HepG2 (cell line): ENCODE measurements at regions not wholly inside any gene's neighbourhood (a gene's known extent, or its start where the extent isn't known, plus 50 kb on each side); places are given as distances from the start of the nearest gene placed in this dataset.

Experiments
- ATAC-seq: fragments of 200-7000 bp; cut with Tn5 transposase; 3 replicates; pipeline ENCODE4 v1.9.1; 2020; ENCODE audit warnings: mild to moderate bottlenecking, moderate library complexity
- BruUV-seq: library from RNA; stranded (reverse); fragments of 400-500 nt; replicated peaks from 2 replicates; lab custom pipeline; 2021; lab: Mats Ljungman, UMichigan
- CTCF ChIA-PET: fragments of 300-600 bp; formaldehyde crosslinking; extraction: SDS; loops from one replicate; lab custom pipeline; 2021; ENCODE audit warnings: low total read pairs, inconsistent platforms, low intra/inter-chr PET ratio; lab: Yijun Ruan, JAX
- POLR2A ChIA-PET: fragments of 350-600 bp; sonication (Branson Sonifier 250); formaldehyde crosslinking; loops from one replicate; lab custom pipeline; 2020; ENCODE audit warnings: antibody characterized with exemption, inconsistent platforms; lab: Yijun Ruan, JAX
- DNase-seq: peaks from one replicate; pipeline ENCODE4 v3.0.0-alpha.2; 2015; ENCODE audit warnings: low spot score
- FAIRE-seq: peaks from 3 replicates; lab custom pipeline; 2011; peaks lifted over from hg19 to GRCh38; lab: Jason Lieb, UNC
- H2AFZ ChIP-seq: one replicate; pipeline ENCODE4 v1.6.1; 2011; ENCODE audit warnings: low read length, inconsistent platforms
- H3K27ac ChIP-seq: fragments of 300-600 bp; 3 replicates; pipeline ENCODE4 v1.8.0; 2011; ENCODE audit warnings: mixed run types, mild to moderate bottlenecking, mixed read lengths, low read length, inconsistent platforms; ENCODE audit not compliant: insufficient read depth; ENCODE audit errors: extremely low read length
- H3K27me3 ChIP-seq, 2 experiments: fragments of 200-600 bp in 1 of 2; 2 replicates in 1 of 2; 3 replicates in 1 of 2; pipeline versions ENCODE4 v1.6.0 to v1.8.0; 2011; ENCODE audit warnings: low read length in 2 of 2, mild to moderate bottlenecking in 2 of 2, moderate library complexity in 2 of 2, inconsistent platforms in 1 of 2; ENCODE audit not compliant: insufficient read depth in 2 of 2, control insufficient read depth in 1 of 2
- H3K36me3 ChIP-seq, 2 experiments: fragments of 200-600 bp in 1 of 2; replicated peaks in 1 of 2; 2 replicates in 1 of 2; 3 replicates in 1 of 2; pipeline versions ENCODE4 v1.5.1 to v1.8.0; 2011; ENCODE audit warnings: low read length in 2 of 2, inconsistent platforms in 1 of 2; ENCODE audit not compliant: insufficient read depth in 2 of 2, control insufficient read depth in 1 of 2
- H3K4me1 ChIP-seq: 2 replicates; pipeline ENCODE4 v1.5.1; 2012; ENCODE audit warnings: low read length, inconsistent platforms; ENCODE audit not compliant: insufficient read depth
- H3K4me2 ChIP-seq: 2 replicates; pipeline ENCODE4 v1.6.0; 2011; ENCODE audit warnings: low read depth, low read length, inconsistent platforms
- H3K4me3 ChIP-seq, 3 experiments: fragments of 200-600 bp in 1 of 3; sonication (generic), shearing (Covaris generic) in 1 of 3; replicated peaks in 1 of 3; 2 replicates each; pipeline ENCODE4 v1.5.1; 2011 to 2016; ENCODE audit warnings: low read length in 3 of 3, inconsistent platforms in 2 of 3, low read depth in 2 of 3, mild to moderate bottlenecking in 2 of 3, control low read depth in 1 of 3, mixed read lengths in 1 of 3; ENCODE audit not compliant: insufficient read depth in 1 of 3
- H3K79me2 ChIP-seq: one replicate; pipeline ENCODE4 v1.6.1; 2011; ENCODE audit warnings: low read length, inconsistent platforms; ENCODE audit not compliant: insufficient read depth
- H3K9ac ChIP-seq: 2 replicates; pipeline ENCODE4 v1.6.0; 2011; ENCODE audit warnings: mild to moderate bottlenecking, low read depth, low read length, inconsistent platforms; ENCODE audit not compliant: insufficient read depth
- H3K9me3 ChIP-seq: 2 replicates; pipeline ENCODE4 v1.5.1; 2012; ENCODE audit warnings: mild to moderate bottlenecking, low read length
- H4K20me1 ChIP-seq: 2 replicates; pipeline ENCODE4 v1.6.0; 2011; ENCODE audit warnings: inconsistent platforms, mild to moderate bottlenecking, low read length, moderate library complexity; ENCODE audit not compliant: insufficient read depth
- ATF7 ChIP-seq, 2 experiments: fragments of 450-650 bp in 1 of 2; sonication (generic) in 1 of 2; formaldehyde crosslinking in 1 of 2; IDR thresholded peaks; 2 replicates each; pipeline versions ENCODE4 v1.4.0 to v1.6.1; 2016 to 2020; ENCODE audit warnings: antibody characterized with exemption in 1 of 2, mild to moderate bottlenecking in 1 of 2, missing genetic modification reagents in 1 of 2
- GZF1 ChIP-seq: sonication (generic); formaldehyde crosslinking; IDR thresholded peaks from 2 replicates; pipeline ENCODE4 v1.5.1; 2020; ENCODE audit warnings: mild to moderate bottlenecking, missing genetic modification reagents
- ISX ChIP-seq: sonication (generic); formaldehyde crosslinking; conservative IDR thresholded peaks from 2 replicates; pipeline ENCODE4 v1.5.0; 2020; ENCODE audit warnings: missing genetic modification reagents
- JUN ChIP-seq: sonication (generic); formaldehyde crosslinking; IDR thresholded peaks from 2 replicates; pipeline ENCODE4 v1.4.0; 2020; ENCODE audit warnings: mild to moderate bottlenecking, missing genetic modification reagents
- MIXL1 ChIP-seq: IDR thresholded peaks from 2 replicates; pipeline ENCODE4 v1.6.1; 2016
- RBM22 ChIP-seq: fragments of 200-400 bp; formaldehyde crosslinking; optimal IDR thresholded peaks from 2 replicates; pipeline ENCODE3; 2017; ENCODE audit warnings: mild to moderate bottlenecking, low read length, moderate library complexity
- REXO4 ChIP-seq: sonication (generic); formaldehyde crosslinking; IDR thresholded peaks from 2 replicates; pipeline ENCODE4 v1.8.0; 2022; ENCODE audit warnings: missing genetic modification reagents, mild to moderate bottlenecking, borderline replicate concordance
- RFX3 ChIP-seq: IDR thresholded peaks from 2 replicates; pipeline ENCODE4 v1.6.1; 2016; ENCODE audit warnings: missing biosample characterization, missing genetic modification reagents
- TBX3 ChIP-seq: fragments of 450-650 bp; IDR thresholded peaks from 2 replicates; pipeline ENCODE4 v1.6.1; 2017; ENCODE audit warnings: antibody characterized with exemption, mild to moderate bottlenecking, inconsistent platforms, borderline replicate concordance
- ZBTB44 ChIP-seq: sonication (generic); formaldehyde crosslinking; IDR thresholded peaks from 2 replicates; pipeline ENCODE4 v1.4.0; 2020; ENCODE audit warnings: missing genetic modification reagents
- ZFP37 ChIP-seq: sonication (generic); formaldehyde crosslinking; IDR thresholded peaks from 2 replicates; pipeline ENCODE4 v1.4.0; 2020; ENCODE audit warnings: missing genetic modification reagents, borderline replicate concordance
- ZNF224 ChIP-seq: sonication (generic); formaldehyde crosslinking; IDR thresholded peaks from 2 replicates; pipeline ENCODE4 v1.5.0; 2020; ENCODE audit warnings: mild to moderate bottlenecking, missing genetic modification reagents
- ZNF263 ChIP-seq: sonication (generic); formaldehyde crosslinking; IDR thresholded peaks from 2 replicates; pipeline ENCODE4 v1.4.0; 2020; ENCODE audit warnings: missing genetic modification reagents
- ZNF546 ChIP-seq: sonication (generic); formaldehyde crosslinking; conservative IDR thresholded peaks from 2 replicates; pipeline ENCODE4 v1.8.1; 2023; ENCODE audit warnings: mild to moderate bottlenecking, missing genetic modification reagents
- ZNF549 ChIP-seq: sonication (generic); formaldehyde crosslinking; IDR thresholded peaks from 2 replicates; pipeline ENCODE4 v1.5.0; 2020; ENCODE audit warnings: missing genetic modification reagents
- WGBS: methylation state at CpG from one replicate; pipeline ENCODE4 v1.1.6; 2017; ENCODE audit warnings: low lambda C conversion rate; 5-methylcytosine and 5-hydroxymethylcytosine counted together
- in situ Hi-C: cut with HindIII; loops from 2 replicates; pipeline ENCODE4 v1.10.0; 2017; ENCODE audit warnings: low pct_unique_long_range_greater_than_20kb; ENCODE audit not compliant: extremely low pct_ligation_motif_present
- intact Hi-C: fragments of 100-400 bp; cut with micrococcal nuclease; formaldehyde crosslinking; loops from one replicate; pipeline ENCODE4 v1.10.0; 2022; ENCODE audit not compliant: unreplicated experiment
- TF ChIP-seq, protein P1 (sequence below): IDR thresholded peaks from 2 replicates; pipeline ENCODE4 v1.6.1; 2016; ENCODE audit warnings: missing compliant biosample characterization, missing genetic modification reagents, borderline replicate concordance
- TF ChIP-seq, protein P2 (sequence below): sonication (generic); formaldehyde crosslinking; IDR thresholded peaks from 2 replicates; pipeline ENCODE4 v1.9.0; 2021; ENCODE audit warnings: missing genetic modification reagents, mild to moderate bottlenecking, borderline replicate concordance

DNA sequence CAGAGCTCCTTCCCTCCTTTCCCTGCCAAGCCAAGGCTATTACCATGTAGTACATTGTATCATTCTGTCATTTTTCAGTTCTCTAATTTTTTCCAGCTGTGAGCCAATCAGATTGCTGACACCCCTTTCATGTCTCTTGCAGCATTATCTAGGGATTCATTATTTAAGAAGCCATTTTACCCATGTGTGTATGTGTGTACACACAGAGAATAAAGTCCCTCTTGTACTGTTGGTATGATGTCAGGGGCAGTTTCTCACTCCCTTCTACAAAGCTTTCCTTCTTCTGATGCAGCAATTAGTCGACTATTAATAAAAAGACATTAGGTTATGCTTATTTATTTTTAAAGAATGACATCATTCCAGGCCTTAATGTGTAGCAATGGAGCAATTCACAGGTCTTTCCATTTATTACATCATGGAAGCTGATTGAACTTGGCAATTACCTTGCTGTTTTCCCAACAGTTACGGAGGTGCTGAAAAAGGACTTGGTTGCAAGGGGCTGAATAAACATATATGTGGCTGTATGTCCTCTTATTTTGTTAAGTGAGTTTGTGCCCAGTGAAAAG lies 159.4 kb upstream of the HS3ST3A1 start:
- H3K79me2 ChIP-seq, result no peaks in the 10 kb centered on the region
- no TSS peak for BruUV-seq
- intact Hi-C loops, result no loop called here
- no peak overlapping the region for H3K9ac ChIP-seq
- no peaks in the 10 kb centered on the region for H3K9me3 ChIP-seq
- no peak overlapping the region for H3K4me3 ChIP-seq
- CTCF ChIA-PET, result no interaction called here
- H2AFZ ChIP-seq, result no peak overlapping the region
- H3K4me1 ChIP-seq, result no peaks in the 10 kb centered on the region
- no peaks in the 10 kb centered on the region; a peak in 1 of 5 replicates for H3K27me3 ChIP-seq
- POLR2A ChIA-PET, result no interaction called here
- H3K4me2 ChIP-seq, result no peak overlapping the region
- no peak for DNase-seq
- TF ChIP-seq, protein P1, sequence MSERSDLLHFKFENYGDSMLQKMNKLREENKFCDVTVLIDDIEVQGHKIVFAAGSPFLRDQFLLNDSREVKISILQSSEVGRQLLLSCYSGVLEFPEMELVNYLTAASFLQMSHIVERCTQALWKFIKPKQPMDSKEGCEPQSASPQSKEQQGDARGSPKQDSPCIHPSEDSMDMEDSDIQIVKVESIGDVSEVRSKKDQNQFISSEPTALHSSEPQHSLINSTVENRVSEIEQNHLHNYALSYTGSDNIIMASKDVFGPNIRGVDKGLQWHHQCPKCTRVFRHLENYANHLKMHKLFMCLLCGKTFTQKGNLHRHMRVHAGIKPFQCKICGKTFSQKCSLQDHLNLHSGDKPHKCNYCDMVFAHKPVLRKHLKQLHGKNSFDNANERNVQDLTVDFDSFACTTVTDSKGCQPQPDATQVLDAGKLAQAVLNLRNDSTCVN, result no peak
- TF ChIP-seq ATF7 (IDR thresholded peaks at IDR 0.05), result peak; percentile 75; the same call in 1 of the 2 replicates
- TF ChIP-seq ATF7 (CRISPR knock-in tag; IDR thresholded peaks at IDR 0.05), result no peak
- no peak for ATAC-seq
- WGBS, result 24% methylated on average over 2 of the region's 2 CpGs
- H3K27ac ChIP-seq, result no peak overlapping the region
- no peaks in the 10 kb centered on the region for H3K36me3 ChIP-seq
- H4K20me1 ChIP-seq, result no peaks in the 10 kb centered on the region
- in situ Hi-C loops, result no loop called here
- no peak for FAIRE-seq

GRCh38 chr17:13765701-13766100 lies 164.0 kb upstream of the HS3ST3A1 start:
- intact Hi-C loops (no loop called here), in situ Hi-C loops (no loop called here)
- Histone ChIP-seq H3K4me3 (no peak overlapping the region), H4K20me1 (no peaks in the 10 kb centered on the region), H2AFZ (no peak overlapping the region), H3K9me3 (peaks cover 19% of the 10 kb centered on the region), H3K27me3 (no peaks in the 10 kb centered on the region; a peak in 1 of 5 replicates), H3K4me2 (no peak overlapping the region), H3K36me3 (no peaks in the 10 kb centered on the region), H3K9ac (no peak overlapping the region), H3K27ac (no peak overlapping the region), H3K4me1 (no peaks in the 10 kb centered on the region), H3K79me2 (no peaks in the 10 kb centered on the region)
- DNase-seq (no peak), ATAC-seq (no peak), FAIRE-seq (no peak)
- WGBS, result 28% methylated on average over 2 of the region's 2 CpGs
- ChIA-PET POLR2A (no interaction called here), CTCF (no interaction called here)
- no TSS peak for BruUV-seq
- TF ChIP-seq REXO4 (CRISPR knock-in tag) (no peak), ZNF546 (CRISPR knock-in tag) (no peak), ZBTB44 (no peak), GZF1 (CRISPR knock-in tag) (no peak), RFX3 (CRISPR knock-in tag) (no peak), ZNF263 (CRISPR knock-in tag) (no peak), JUN (CRISPR knock-in tag) (no peak), RBM22 (no peak), ZNF224 (no peak), ISX (CRISPR knock-in tag) (no peak), ZNF549 (CRISPR knock-in tag) (no peak), TBX3 (no peak), ZFP37 (CRISPR knock-in tag) (no peak), MIXL1 (CRISPR knock-in tag) (no peak)
- TF ChIP-seq, protein P2, sequence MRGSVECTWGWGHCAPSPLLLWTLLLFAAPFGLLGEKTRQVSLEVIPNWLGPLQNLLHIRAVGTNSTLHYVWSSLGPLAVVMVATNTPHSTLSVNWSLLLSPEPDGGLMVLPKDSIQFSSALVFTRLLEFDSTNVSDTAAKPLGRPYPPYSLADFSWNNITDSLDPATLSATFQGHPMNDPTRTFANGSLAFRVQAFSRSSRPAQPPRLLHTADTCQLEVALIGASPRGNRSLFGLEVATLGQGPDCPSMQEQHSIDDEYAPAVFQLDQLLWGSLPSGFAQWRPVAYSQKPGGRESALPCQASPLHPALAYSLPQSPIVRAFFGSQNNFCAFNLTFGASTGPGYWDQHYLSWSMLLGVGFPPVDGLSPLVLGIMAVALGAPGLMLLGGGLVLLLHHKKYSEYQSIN, result no peak
